Right lobe of liver (tissue), 6 donors: ENCODE measurements at regions not wholly inside any gene's neighbourhood (a gene's known extent, or its start where the extent isn't known, plus 50 kb on each side); places are given as distances from the start of the nearest gene placed in this dataset.

ENCODE experiments used
- ATAC-seq, 4 donors: fragments of 200-7000 bp; cut with Tn5 transposase; one replicate each; pipeline ENCODE4 v1.9.1; 2020; ENCODE audit warnings: mild to moderate bottlenecking in 4 of 4, moderate library complexity in 4 of 4
- DNase-seq, 3 donors: peaks; one replicate each; pipeline ENCODE4 v3.0.0-alpha.2; 2020
- H3K27ac ChIP-seq, 3 donors: fragments of 200-600 bp; one replicate each; pipeline ENCODE4 v1.8.0; 2022
- H3K27me3 ChIP-seq, 2 donors: fragments of 200-600 bp; one replicate each; pipeline ENCODE4 v1.8.0; 2022
- H3K36me3 ChIP-seq, 4 donors: fragments of 200-600 bp; sonication (generic) in 1 of 4; one replicate each; pipeline versions ENCODE4 v1.5.1 to v1.8.0; 2017 to 2022; ENCODE audit warnings: control low read depth in 1 of 4
- H3K4me1 ChIP-seq, 4 donors: fragments of 200-600 bp; sonication (generic) in 1 of 4; one replicate each; pipeline versions ENCODE4 v1.5.1 to v1.8.0; 2017 to 2022; ENCODE audit warnings: control low read depth in 1 of 4
- H3K4me3 ChIP-seq, 3 donors: fragments of 200-600 bp; one replicate each; pipeline ENCODE4 v1.8.0; 2022
- H3K9me3 ChIP-seq, 4 donors: fragments of 200-600 bp; sonication (generic) in 1 of 4; one replicate each; pipeline versions ENCODE4 v1.5.1 to v1.8.0; 2017 to 2022; ENCODE audit warnings: control low read depth in 1 of 4
- CTCF ChIP-seq, 4 donors: fragments of 200-600 bp in 3 of 4; fragments of 450-650 bp in 1 of 4; IDR thresholded peaks; one replicate each; pipeline versions ENCODE4 v1.5.1 to v1.8.0; 2016 to 2022; ENCODE audit warnings: antibody characterized with exemption in 4 of 4, mild to moderate bottlenecking in 2 of 4
- POLR2A ChIP-seq: fragments of 450-650 bp; IDR thresholded peaks from one replicate; pipeline ENCODE4 v1.6.1; 2017; ENCODE audit warnings: antibody characterized with exemption, mild to moderate bottlenecking
- WGBS: methylation state at CpG from one replicate; pipeline ENCODE4 v1.1.6; 2018; ENCODE audit warnings: low coverage, low lambda C conversion rate; ENCODE audit not compliant: insufficient coverage; ENCODE audit errors: missing lambda C conversion rate; 5-methylcytosine and 5-hydroxymethylcytosine counted together
- intact Hi-C, 2 donors: fragments of 100-400 bp; cut with DNase I; formaldehyde crosslinking; loops; one replicate each; pipeline versions ENCODE4 v1.11.2 to v1.14.1; 2022
- donor health status: DM: no; HTN: yes; CAD: no.
- donor health status: DM: no; HTN: no; CAD: no.
- donor health status: DM: no; HTN: no; CAD: no.
- donor health status: DM: no; HTN: yes; CAD: no.
- donor health status: DM: no; HTN: yes; CAD: no.

GRCh38 chr2:192354512-192355244 lies 159.9 kb upstream of the TMEFF2 start:
- no peak overlapping the region for H3K27ac ChIP-seq
- H3K36me3 ChIP-seq: no peaks in the 10 kb centered on the region
- intact Hi-C loops: no loop called here
- TF ChIP-seq CTCF (IDR thresholded peaks at IDR 0.05) (no peak), POLR2A (no peak)
- H3K9me3 ChIP-seq: no peaks in the 10 kb centered on the region
- DNase-seq (no peak), ATAC-seq (no peak)
- no peaks in the 10 kb centered on the region for H3K4me1 ChIP-seq
- WGBS: 41% methylated on average over 3 of the region's 3 CpGs
- H3K27me3 ChIP-seq: no peaks in the 10 kb centered on the region
- no peak overlapping the region for H3K4me3 ChIP-seq

- Histone ChIP-seq H3K4me1 (no peaks in the 10 kb centered on the region), H3K27me3 (no peaks in the 10 kb centered on the region), H3K27ac (no peak overlapping the region), H3K9me3 (no peaks in the 10 kb centered on the region), H3K36me3 (no peaks in the 10 kb centered on the region), H3K4me3 (no peak overlapping the region)
- 40% methylated on average over 3 of the region's 3 CpGs for WGBS
- DNase-seq: no peak
- intact Hi-C loops: no loop called here
- ATAC-seq: no peak
- TF ChIP-seq POLR2A: no peak
- no peak for TF ChIP-seq CTCF (IDR thresholded peaks at IDR 0.05)
Observed at GRCh38 chr2:192347542-192347941, 152.8 kb upstream of the TMEFF2 start.

GRCh38 chr2:192345287-192345686 lies 150.6 kb upstream of the TMEFF2 start:
- 34% methylated on average over 2 of the region's 2 CpGs for WGBS
- no peak for ATAC-seq
- H3K9me3 ChIP-seq: no peaks in the 10 kb centered on the region
- H3K27me3 ChIP-seq: no peaks in the 10 kb centered on the region
- H3K4me3 ChIP-seq: no peak overlapping the region
- H3K27ac ChIP-seq: no peak overlapping the region
- H3K36me3 ChIP-seq: no peaks in the 10 kb centered on the region
- no peak for DNase-seq
- no peaks in the 10 kb centered on the region for H3K4me1 ChIP-seq
- no peak for TF ChIP-seq POLR2A
- TF ChIP-seq CTCF (IDR thresholded peaks at IDR 0.05): no peak
- intact Hi-C loops: no loop called here

GRCh38 chr2:192333642-192334041 lies 138.9 kb upstream of the TMEFF2 start:
- intact Hi-C loops: no loop called here

More at GRCh38 chr2:192333642-192334041, 138.9 kb upstream of the TMEFF2 start:
- H3K27me3 ChIP-seq: no peaks in the 10 kb centered on the region
- H3K4me1 ChIP-seq: no peaks in the 10 kb centered on the region
- DNase-seq (no peak), ATAC-seq (no peak)
- TF ChIP-seq CTCF (IDR thresholded peaks at IDR 0.05) (no peak), POLR2A (no peak)
- H3K9me3 ChIP-seq: no peaks in the 10 kb centered on the region
- no peak overlapping the region for H3K27ac ChIP-seq
- WGBS: 64% methylated on average over 6 of the region's 6 CpGs
- no peaks in the 10 kb centered on the region for H3K36me3 ChIP-seq
- H3K4me3 ChIP-seq: no peak overlapping the region
